SK-N-MC (cell line): ENCODE measurements at regions not wholly inside any gene's neighbourhood (a gene's known extent, or its start where the extent isn't known, plus 50 kb on each side); places are given as distances from the start of the nearest gene placed in this dataset.
"Not testable (repeated sequence)": the region's sequence is repeated elsewhere in the genome, so short reads cannot be mapped to it uniquely, and the experiment has no call there.

Experiments used
- DNase-seq: peaks from one replicate; pipeline ENCODE4 v3.0.0-alpha.2; 2011; ENCODE audit warnings: low read depth, low spot score
- H3K27ac ChIP-seq: fragments of 200-600 bp; sonication (generic); 2 replicates; pipeline ENCODE4 v1.5.1; 2016; ENCODE audit warnings: mixed run types
- H3K36me3 ChIP-seq: fragments of 200-600 bp; sonication (generic); 2 replicates; pipeline ENCODE4 v1.6.1; 2017; ENCODE audit warnings: antibody characterized with exemption, low read length, mixed read lengths; ENCODE audit not compliant: insufficient read depth
- H3K4me3 ChIP-seq: fragments of 200-600 bp; sonication (generic); 2 replicates; pipeline ENCODE4 v1.5.1; 2016
- H3K9ac ChIP-seq: fragments of 200-600 bp; sonication (generic); 2 replicates; pipeline ENCODE4 v1.8.0; 2017; ENCODE audit warnings: mixed run types, mixed read lengths; ENCODE audit not compliant: insufficient read length
- H3K9me3 ChIP-seq: fragments of 200-600 bp; sonication (generic); 2 replicates; pipeline ENCODE4 v1.6.1; 2017; ENCODE audit warnings: low read depth, mild to moderate bottlenecking, antibody characterized with exemption, low read length, moderate library complexity, mixed read lengths
- EZH2 ChIP-seq: fragments of 200-600 bp; sonication (generic); IDR thresholded peaks from one replicate; pipeline ENCODE4 v1.6.1; 2017; ENCODE audit warnings: antibody characterized with exemption
- FOXP2 ChIP-seq: optimal IDR thresholded peaks from 2 replicates; pipeline ENCODE3; 2011; ENCODE audit warnings: mild to moderate bottlenecking, moderate library complexity; ENCODE audit not compliant: insufficient read depth; ENCODE audit errors: extremely low read length, control extremely low read depth
- POLR2AphosphoS5 ChIP-seq: IDR thresholded peaks from 2 replicates; pipeline ENCODE4 v1.6.1; 2012; ENCODE audit warnings: mild to moderate bottlenecking, low read depth, low read length, borderline replicate concordance

GRCh38 chr7:23927709-23928417 is 217.8 kb downstream of the STK31 start:
- TF ChIP-seq FOXP2: no peak
- no peak for TF ChIP-seq EZH2
- no peak for TF ChIP-seq POLR2AphosphoS5
- H3K9ac ChIP-seq: no peak overlapping the region
- no peak overlapping the region for H3K4me3 ChIP-seq

GRCh38 chr7:23928418-23928775 is 218.4 kb downstream of the STK31 start:
- H3K9ac ChIP-seq: no peak overlapping the region
- no peak for DNase-seq
- H3K4me3 ChIP-seq: no peak overlapping the region
- no peak overlapping the region for H3K27ac ChIP-seq
- H3K9me3 ChIP-seq: no peaks in the 10 kb centered on the region
- no peak for TF ChIP-seq FOXP2
- TF ChIP-seq POLR2AphosphoS5: no peak
- TF ChIP-seq EZH2: no peak
- no peaks in the 10 kb centered on the region for H3K36me3 ChIP-seq

More at GRCh38 chr7:23927709-23928417, 217.8 kb downstream of the STK31 start:
- no peak for DNase-seq
- Histone ChIP-seq H3K9me3 (no peaks in the 10 kb centered on the region), H3K27ac (no peak overlapping the region), H3K36me3 (no peaks in the 10 kb centered on the region)

GRCh38 chr7:23930312-23930711 is 220.3 kb downstream of the STK31 start:
- H3K36me3 ChIP-seq: no peaks in the 10 kb centered on the region
- H3K9me3 ChIP-seq: no peaks in the 10 kb centered on the region
- H3K27ac ChIP-seq: no peak overlapping the region
- H3K4me3 ChIP-seq: no peak overlapping the region
- DNase-seq: no peak
- no peak overlapping the region for H3K9ac ChIP-seq
- TF ChIP-seq POLR2AphosphoS5: no peak
- TF ChIP-seq FOXP2: no peak
- no peak for TF ChIP-seq EZH2

GRCh38 chr7:23931633-23932032 is 221.6 kb downstream of the STK31 start:
- Histone ChIP-seq H3K36me3 (no peaks in the 10 kb centered on the region), H3K27ac (no peak overlapping the region), H3K4me3 (no peak overlapping the region), H3K9me3 (no peaks in the 10 kb centered on the region), H3K9ac (no peak overlapping the region)
- TF ChIP-seq POLR2AphosphoS5 (no peak), EZH2 (no peak), FOXP2 (no peak)
- DNase-seq: no peak

DNA sequence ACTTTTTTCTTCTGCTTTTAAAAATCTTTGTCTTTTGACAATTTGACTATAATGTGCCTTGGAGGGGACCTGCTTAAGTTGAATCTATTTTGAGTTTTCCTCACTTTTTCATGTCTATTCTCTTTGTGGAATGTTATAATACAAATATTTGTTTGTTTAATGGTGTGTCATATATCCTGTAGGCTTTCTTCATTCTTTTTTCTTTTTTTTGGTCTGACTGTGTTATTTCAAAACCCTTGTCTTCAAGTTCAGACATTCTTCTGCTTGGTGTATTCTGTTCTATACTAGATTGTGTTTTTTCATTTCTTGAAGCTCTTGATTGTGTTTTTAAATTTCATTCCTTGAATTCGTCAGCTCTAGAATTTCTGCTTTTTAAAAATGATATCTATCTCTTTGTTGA is 228.2 kb downstream of the STK31 start:
- TF ChIP-seq EZH2 (no peak), FOXP2 (no peak), POLR2AphosphoS5 (no peak)
- Histone ChIP-seq H3K4me3 (no peak overlapping the region), H3K9me3 (no peaks in the 10 kb centered on the region), H3K36me3 (no peaks in the 10 kb centered on the region), H3K9ac (no peak overlapping the region), H3K27ac (no peak overlapping the region)
- no peak for DNase-seq

GRCh38 chr7:23938937-23939552 is 229.0 kb downstream of the STK31 start:
- Histone ChIP-seq H3K27ac (no peak overlapping the region), H3K9me3 (no peaks in the 10 kb centered on the region), H3K9ac (no peak overlapping the region), H3K4me3 (no peak overlapping the region), H3K36me3 (no peaks in the 10 kb centered on the region)
- TF ChIP-seq EZH2 (no peak), POLR2AphosphoS5 (no peak), FOXP2 (no peak)
- DNase-seq: peak; percentile 22

DNA sequence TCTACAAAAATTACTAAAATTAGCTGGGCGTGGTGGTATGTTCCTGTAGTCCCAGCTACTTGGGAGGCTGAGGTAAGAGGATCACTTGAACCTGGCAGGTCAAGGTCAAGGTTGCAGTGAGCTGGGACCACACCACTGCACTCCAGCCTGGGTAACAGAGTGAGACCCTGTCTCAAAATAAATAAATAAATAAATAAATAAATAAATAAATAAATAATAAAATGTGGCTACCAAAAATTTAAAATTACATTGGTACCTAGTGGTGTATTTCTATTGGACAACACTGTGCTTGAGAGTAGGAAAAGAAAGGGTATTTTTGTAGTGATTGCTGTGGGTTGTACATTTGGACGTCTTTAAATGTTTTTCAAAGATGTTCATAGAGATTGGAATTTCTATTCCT is 229.7 kb downstream of the STK31 start:
- not testable (repeated sequence) for H3K9ac ChIP-seq, H3K36me3 ChIP-seq, H3K27ac ChIP-seq, DNase-seq, H3K4me3 ChIP-seq, H3K9me3 ChIP-seq

DNA sequence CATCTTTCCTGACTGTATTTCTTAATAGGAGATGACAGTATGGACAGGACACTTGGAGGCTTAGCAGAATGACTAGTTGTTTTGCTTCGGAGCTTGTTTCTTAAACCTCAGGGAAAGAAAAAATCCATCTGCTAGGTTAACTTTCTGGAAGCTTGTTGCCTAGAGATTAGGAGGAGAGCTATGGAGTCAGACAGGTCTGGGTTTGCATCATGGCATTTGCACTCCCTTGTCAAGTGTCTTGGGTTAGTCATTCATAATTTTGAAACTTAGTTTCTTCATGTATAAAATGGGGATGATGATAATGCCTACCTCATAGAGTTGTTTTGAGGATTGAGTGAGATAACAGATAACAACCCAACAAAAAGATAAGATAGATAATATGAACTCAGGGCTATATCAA is 231.5 kb downstream of the STK31 start:
- H3K27ac ChIP-seq: no peak overlapping the region
- H3K9ac ChIP-seq: no peak overlapping the region
- DNase-seq: no peak
- H3K9me3 ChIP-seq: no peaks in the 10 kb centered on the region
- no peak for TF ChIP-seq POLR2AphosphoS5
- TF ChIP-seq EZH2: no peak
- TF ChIP-seq FOXP2: no peak
- H3K4me3 ChIP-seq: no peak overlapping the region
- no peaks in the 10 kb centered on the region for H3K36me3 ChIP-seq

DNA sequence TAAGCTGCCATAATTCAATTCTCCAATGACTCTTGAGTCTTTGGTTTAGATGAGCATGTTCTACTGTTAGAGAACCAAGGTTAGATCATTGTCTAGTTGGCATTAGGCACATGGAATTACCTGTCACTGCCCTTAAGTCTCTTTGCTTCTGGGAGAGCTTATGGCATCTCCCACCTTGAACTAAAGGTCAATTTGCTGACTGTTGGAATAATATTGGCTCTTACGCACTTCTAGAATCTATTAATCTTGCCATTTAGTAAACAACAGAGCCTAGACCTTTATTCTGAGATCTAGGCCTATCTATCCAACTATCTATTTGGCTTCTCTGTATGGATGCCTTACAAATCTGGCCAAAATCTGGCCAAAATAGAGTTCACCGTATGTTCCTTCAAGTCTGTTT is 232.0 kb downstream of the STK31 start:
- Histone ChIP-seq H3K4me3 (no peak overlapping the region), H3K27ac (no peak overlapping the region), H3K9ac (no peak overlapping the region), H3K9me3 (no peaks in the 10 kb centered on the region), H3K36me3 (no peaks in the 10 kb centered on the region)
- TF ChIP-seq EZH2 (no peak), FOXP2 (no peak), POLR2AphosphoS5 (no peak)
- no peak for DNase-seq
